OCI-LY7 (cell line): ENCODE measurements at regions not wholly inside any gene's neighbourhood (a gene's known extent, or its start where the extent isn't known, plus 50 kb on each side); places are given as distances from the start of the nearest gene placed in this dataset.

Experiments
- CTCF ChIP-seq: fragments of 200-600 bp; sonication (generic); conservative IDR thresholded peaks from 2 replicates; pipeline ENCODE4 v1.5.1; 2014; ENCODE audit warnings: mild to moderate bottlenecking, antibody characterized with exemption, low read length, moderate library complexity, mixed read lengths
- EZH2phosphoT487 ChIP-seq: fragments of 200-600 bp; sonication (generic); IDR thresholded peaks from 2 replicates; pipeline ENCODE4 v1.6.1; 2018; ENCODE audit warnings: low read depth, borderline replicate concordance, mild to moderate bottlenecking, mixed run types, antibody characterized with exemption, low read length, moderate library complexity, mixed read lengths

GRCh38 chr6:150730801-150731457 is 131.2 kb downstream of the PLEKHG1 start:
- TF ChIP-seq CTCF (no peak), EZH2phosphoT487 (no peak)
